ENCODE measurements at regions not wholly inside any gene's neighbourhood (a gene's known extent, or its start where the extent isn't known, plus 50 kb on each side); places are given as distances from the start of the nearest gene placed in this dataset.
A peak's percentile ranks its signal among the peaks of the same experiment; 100 is the strongest.
"Not testable (repeated sequence)": the region's sequence is repeated elsewhere in the genome, so short reads cannot be mapped to it uniquely, and the experiment has no call there.

DNA sequence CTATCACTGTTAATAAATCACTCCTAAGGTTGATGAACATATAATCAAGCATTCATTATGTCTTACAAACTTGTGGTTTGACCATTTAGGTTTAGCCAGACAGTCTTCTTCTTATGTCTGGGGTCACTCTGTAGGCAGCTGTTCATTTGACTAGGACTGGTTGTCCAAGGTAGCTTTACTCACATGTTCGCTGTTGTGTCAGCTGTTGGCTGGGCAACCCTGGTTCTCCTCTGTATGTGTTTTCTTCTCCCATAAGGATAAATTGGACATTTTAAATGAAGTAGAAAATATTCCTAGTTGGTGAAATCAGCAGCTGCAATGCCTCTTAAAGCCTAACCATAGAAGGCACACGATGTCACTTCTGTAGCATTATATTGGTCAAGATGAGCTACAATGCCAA is 635.1 kb downstream of the EPHA3 start:
- ATAC-seq (no peak), DNase-seq (ENCODE audit: low spot score) (no peak)
- Mint-ChIP-seq H3K4me3 (no peak overlapping the region), H3K9me3 (peaks cover 8% of the 10 kb centered on the region; the same call in 1 of the 2 replicates), H3K4me1 (peaks cover 9% of the 10 kb centered on the region), H3K27me3 (ENCODE audit: low read depth) (no peaks in the 10 kb centered on the region), H3K36me3 (no peaks in the 10 kb centered on the region), H3K27ac (no peak overlapping the region)
- CTCF ChIA-PET = no interaction called here
- TF ChIP-seq NR1H2 (CRISPR knock-in tag; IDR thresholded peaks at IDR 0.05) (no peak), GRHL2 (CRISPR knock-in tag; IDR thresholded peaks at IDR 0.05; ENCODE audit: insufficient replicate concordance, severe bottlenecking) (no peak)
- TF ChIP-seq, protein P1, sequence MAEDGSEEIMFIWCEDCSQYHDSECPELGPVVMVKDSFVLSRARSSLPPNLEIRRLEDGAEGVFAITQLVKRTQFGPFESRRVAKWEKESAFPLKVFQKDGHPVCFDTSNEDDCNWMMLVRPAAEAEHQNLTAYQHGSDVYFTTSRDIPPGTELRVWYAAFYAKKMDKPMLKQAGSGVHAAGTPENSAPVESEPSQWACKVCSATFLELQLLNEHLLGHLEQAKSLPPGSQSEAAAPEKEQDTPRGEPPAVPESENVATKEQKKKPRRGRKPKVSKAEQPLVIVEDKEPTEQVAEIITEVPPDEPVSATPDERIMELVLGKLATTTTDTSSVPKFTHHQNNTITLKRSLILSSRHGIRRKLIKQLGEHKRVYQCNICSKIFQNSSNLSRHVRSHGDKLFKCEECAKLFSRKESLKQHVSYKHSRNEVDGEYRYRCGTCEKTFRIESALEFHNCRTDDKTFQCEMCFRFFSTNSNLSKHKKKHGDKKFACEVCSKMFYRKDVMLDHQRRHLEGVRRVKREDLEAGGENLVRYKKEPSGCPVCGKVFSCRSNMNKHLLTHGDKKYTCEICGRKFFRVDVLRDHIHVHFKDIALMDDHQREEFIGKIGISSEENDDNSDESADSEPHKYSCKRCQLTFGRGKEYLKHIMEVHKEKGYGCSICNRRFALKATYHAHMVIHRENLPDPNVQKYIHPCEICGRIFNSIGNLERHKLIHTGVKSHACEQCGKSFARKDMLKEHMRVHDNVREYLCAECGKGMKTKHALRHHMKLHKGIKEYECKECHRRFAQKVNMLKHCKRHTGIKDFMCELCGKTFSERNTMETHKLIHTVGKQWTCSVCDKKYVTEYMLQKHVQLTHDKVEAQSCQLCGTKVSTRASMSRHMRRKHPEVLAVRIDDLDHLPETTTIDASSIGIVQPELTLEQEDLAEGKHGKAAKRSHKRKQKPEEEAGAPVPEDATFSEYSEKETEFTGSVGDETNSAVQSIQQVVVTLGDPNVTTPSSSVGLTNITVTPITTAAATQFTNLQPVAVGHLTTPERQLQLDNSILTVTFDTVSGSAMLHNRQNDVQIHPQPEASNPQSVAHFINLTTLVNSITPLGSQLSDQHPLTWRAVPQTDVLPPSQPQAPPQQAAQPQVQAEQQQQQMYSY (CRISPR knock-in tag; IDR thresholded peaks at IDR 0.05) = no peak
- TF ChIP-seq, protein P2, sequence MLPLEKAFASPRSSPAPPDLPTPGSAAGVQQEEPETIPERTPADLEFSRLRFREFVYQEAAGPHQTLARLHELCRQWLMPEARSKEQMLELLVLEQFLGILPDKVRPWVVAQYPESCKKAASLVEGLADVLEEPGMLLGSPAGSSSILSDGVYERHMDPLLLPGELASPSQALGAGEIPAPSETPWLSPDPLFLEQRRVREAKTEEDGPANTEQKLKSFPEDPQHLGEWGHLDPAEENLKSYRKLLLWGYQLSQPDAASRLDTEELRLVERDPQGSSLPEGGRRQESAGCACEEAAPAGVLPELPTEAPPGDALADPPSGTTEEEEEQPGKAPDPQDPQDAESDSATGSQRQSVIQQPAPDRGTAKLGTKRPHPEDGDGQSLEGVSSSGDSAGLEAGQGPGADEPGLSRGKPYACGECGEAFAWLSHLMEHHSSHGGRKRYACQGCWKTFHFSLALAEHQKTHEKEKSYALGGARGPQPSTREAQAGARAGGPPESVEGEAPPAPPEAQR (CRISPR knock-in tag; IDR thresholded peaks at IDR 0.05) = no peak
- POLR2A ChIA-PET = no interaction called here

DNA sequence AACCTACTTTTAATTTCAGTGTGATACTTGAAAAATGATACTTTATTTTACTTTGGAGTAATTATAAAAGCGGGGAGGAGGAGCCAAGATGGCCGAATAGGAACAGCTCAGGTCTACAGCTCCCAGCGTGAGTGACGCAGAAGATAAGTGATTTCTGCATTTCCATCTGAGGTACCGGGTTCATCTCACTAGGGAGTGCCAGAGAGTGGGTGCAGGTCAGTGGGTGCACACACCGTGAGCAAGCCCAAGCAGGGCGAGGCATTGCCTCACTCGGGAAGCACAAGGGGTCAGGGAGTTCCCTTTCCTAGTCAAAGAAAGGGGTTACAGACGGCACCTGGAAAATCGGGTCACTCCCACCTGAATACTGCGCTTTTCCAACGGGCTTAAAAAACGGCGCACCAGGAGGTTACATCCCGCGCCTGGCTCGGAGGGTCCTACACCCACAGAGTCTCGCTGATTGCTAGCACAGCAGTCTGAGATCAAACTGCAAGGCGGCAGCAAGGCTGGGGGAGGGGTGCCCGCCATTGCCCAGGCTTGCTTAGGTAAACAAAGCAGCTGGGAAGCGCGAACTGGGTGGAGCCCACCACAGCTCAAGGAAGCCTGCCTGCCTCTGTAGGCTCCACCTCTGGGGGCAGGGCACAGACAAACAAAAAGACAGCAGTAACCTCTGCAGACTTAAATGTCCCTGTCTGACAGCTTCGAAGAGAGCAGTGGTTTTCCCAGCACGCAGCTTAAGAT is 640.3 kb downstream of the EPHA3 start:
- TF ChIP-seq, protein P3, sequence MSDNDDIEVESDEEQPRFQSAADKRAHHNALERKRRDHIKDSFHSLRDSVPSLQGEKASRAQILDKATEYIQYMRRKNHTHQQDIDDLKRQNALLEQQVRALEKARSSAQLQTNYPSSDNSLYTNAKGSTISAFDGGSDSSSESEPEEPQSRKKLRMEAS (CRISPR knock-in tag; IDR thresholded peaks at IDR 0.05) = peak; percentile 27; the same call in 1 of the 2 replicates
- TF ChIP-seq, protein P4, sequence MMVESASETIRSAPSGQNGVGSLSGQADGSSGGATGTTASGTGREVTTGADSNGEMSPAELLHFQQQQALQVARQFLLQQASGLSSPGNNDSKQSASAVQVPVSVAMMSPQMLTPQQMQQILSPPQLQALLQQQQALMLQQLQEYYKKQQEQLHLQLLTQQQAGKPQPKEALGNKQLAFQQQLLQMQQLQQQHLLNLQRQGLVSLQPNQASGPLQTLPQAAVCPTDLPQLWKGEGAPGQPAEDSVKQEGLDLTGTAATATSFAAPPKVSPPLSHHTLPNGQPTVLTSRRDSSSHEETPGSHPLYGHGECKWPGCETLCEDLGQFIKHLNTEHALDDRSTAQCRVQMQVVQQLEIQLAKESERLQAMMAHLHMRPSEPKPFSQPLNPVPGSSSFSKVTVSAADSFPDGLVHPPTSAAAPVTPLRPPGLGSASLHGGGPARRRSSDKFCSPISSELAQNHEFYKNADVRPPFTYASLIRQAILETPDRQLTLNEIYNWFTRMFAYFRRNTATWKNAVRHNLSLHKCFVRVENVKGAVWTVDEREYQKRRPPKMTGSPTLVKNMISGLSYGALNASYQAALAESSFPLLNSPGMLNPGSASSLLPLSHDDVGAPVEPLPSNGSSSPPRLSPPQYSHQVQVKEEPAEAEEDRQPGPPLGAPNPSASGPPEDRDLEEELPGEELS (CRISPR knock-in tag; IDR thresholded peaks at IDR 0.05) = peak; percentile 37; the same call in 1 of the 2 replicates
- 0 out of 2 replicates have a peak, but pooled peaks have one; percentile 11 for TF ChIP-seq ZBTB21 (CRISPR knock-in tag; IDR thresholded peaks at IDR 0.05; ENCODE audit: borderline replicate concordance)
- CTCF ChIA-PET; POLR2A ChIA-PET; ATAC-seq; H3K27me3 Mint-ChIP-seq (ENCODE audit: low read depth): not testable (repeated sequence)
- H3K9me3 Mint-ChIP-seq = peaks cover 31% of the 10 kb centered on the region
- DNase-seq (ENCODE audit: low spot score) = peak; percentile 23
- H3K36me3 Mint-ChIP-seq = peaks cover 22% of the 10 kb centered on the region
- peak overlapping the region; percentile 87 for H3K27ac Mint-ChIP-seq
- peak overlapping the region; percentile 59 for H3K4me3 Mint-ChIP-seq
- peaks cover 13% of the 10 kb centered on the region for H3K4me1 Mint-ChIP-seq

DNA sequence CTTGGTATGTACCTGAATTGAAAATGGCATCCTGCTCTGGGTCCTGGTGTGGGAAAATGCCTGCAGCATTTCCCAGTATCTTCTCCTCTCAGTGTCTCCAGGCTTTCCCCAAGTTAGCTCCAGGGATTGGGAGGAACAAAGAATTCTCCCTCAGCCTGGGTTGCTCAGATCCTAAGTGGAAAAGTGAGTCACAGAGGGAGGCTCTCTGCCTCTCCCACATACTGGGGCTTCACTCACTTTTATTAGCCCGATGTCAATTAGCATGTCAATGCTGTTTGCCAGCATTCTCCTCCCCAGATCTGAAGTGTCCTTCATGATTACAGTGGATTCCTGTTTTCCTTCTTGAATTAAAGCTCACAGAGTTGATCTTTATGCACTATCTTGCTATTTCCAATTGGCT is 655.0 kb downstream of the EPHA3 start:
- POLR2A ChIA-PET = no interaction called here
- no peaks in the 10 kb centered on the region for H3K27me3 Mint-ChIP-seq (ENCODE audit: low read depth)

More for the DNA sequence above, 655.0 kb downstream of the EPHA3 start:
- TF ChIP-seq MYBL2 (CRISPR knock-in tag; IDR thresholded peaks at IDR 0.05) (no peak), NFATC4 (CRISPR knock-in tag; IDR thresholded peaks at IDR 0.05) (no peak), FOXJ3 (CRISPR knock-in tag; IDR thresholded peaks at IDR 0.05; ENCODE audit: borderline replicate concordance) (no peak), NFE2L1 (CRISPR knock-in tag; IDR thresholded peaks at IDR 0.05) (no peak), JAZF1 (CRISPR knock-in tag; IDR thresholded peaks at IDR 0.05) (no peak), ELF4 (CRISPR knock-in tag; IDR thresholded peaks at IDR 0.05; ENCODE audit: low read depth) (no peak)
- TF ChIP-seq, protein P5, sequence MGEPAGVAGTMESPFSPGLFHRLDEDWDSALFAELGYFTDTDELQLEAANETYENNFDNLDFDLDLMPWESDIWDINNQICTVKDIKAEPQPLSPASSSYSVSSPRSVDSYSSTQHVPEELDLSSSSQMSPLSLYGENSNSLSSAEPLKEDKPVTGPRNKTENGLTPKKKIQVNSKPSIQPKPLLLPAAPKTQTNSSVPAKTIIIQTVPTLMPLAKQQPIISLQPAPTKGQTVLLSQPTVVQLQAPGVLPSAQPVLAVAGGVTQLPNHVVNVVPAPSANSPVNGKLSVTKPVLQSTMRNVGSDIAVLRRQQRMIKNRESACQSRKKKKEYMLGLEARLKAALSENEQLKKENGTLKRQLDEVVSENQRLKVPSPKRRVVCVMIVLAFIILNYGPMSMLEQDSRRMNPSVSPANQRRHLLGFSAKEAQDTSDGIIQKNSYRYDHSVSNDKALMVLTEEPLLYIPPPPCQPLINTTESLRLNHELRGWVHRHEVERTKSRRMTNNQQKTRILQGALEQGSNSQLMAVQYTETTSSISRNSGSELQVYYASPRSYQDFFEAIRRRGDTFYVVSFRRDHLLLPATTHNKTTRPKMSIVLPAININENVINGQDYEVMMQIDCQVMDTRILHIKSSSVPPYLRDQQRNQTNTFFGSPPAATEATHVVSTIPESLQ (CRISPR knock-in tag; IDR thresholded peaks at IDR 0.05) = no peak
- TF ChIP-seq, protein P1 (CRISPR knock-in tag; IDR thresholded peaks at IDR 0.05) = no peak
- TF ChIP-seq, protein P6, sequence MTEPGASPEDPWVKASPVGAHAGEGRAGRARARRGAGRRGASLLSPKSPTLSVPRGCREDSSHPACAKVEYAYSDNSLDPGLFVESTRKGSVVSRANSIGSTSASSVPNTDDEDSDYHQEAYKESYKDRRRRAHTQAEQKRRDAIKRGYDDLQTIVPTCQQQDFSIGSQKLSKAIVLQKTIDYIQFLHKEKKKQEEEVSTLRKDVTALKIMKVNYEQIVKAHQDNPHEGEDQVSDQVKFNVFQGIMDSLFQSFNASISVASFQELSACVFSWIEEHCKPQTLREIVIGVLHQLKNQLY (CRISPR knock-in tag; IDR thresholded peaks at IDR 0.05) = no peak
- CTCF ChIA-PET = no interaction called here
- peaks cover 18% of the 10 kb centered on the region for H3K4me1 Mint-ChIP-seq
- DNase-seq (ENCODE audit: low spot score) (no peak), ATAC-seq (no peak)
- H3K4me3 Mint-ChIP-seq = no peak overlapping the region
- no peak overlapping the region for H3K27ac Mint-ChIP-seq
- H3K9me3 Mint-ChIP-seq = peaks cover 11% of the 10 kb centered on the region
- peaks cover 10% of the 10 kb centered on the region; the same call in 1 of the 2 replicates for H3K36me3 Mint-ChIP-seq

Data from WTC11 (cell line).